Prostate gland (tissue), 2 donors: ENCODE measurements at regions not wholly inside any gene's neighbourhood (a gene's known extent, or its start where the extent isn't known, plus 50 kb on each side); places are given as distances from the start of the nearest gene placed in this dataset.
A peak's percentile ranks its signal among the peaks of the same experiment; 100 is the strongest.

Experiments
- DNase-seq: peaks from one replicate; pipeline ENCODE4 v3.0.0-alpha.2; 2019; ENCODE audit warnings: low spot score
- H3K27ac ChIP-seq, 2 donors: fragments of 200-600 bp; sonication (generic); 2 replicates each; pipeline ENCODE4 v1.5.1; 2017 to 2019
- H3K27me3 ChIP-seq: fragments of 200-600 bp; sonication (generic); replicated peaks from 2 replicates; pipeline ENCODE4 v1.5.1; 2019; ENCODE audit not compliant: insufficient read depth
- H3K36me3 ChIP-seq, 2 donors: fragments of 200-600 bp; sonication (generic); 1 replicate in 1 of 2; 2 replicates in 1 of 2; pipeline versions ENCODE4 v1.5.1 to v1.8.1; 2017 to 2019
- H3K4me1 ChIP-seq: fragments of 200-600 bp; sonication (generic); replicated peaks from 2 replicates; pipeline ENCODE4 v1.5.1; 2019
- H3K4me3 ChIP-seq, 2 donors: fragments of 200-600 bp; sonication (generic); 2 replicates each; pipeline ENCODE4 v1.5.1; 2017 to 2019
- H3K9me3 ChIP-seq: fragments of 200-600 bp; sonication (generic); 2 replicates; pipeline ENCODE4 v1.5.1; 2017
- POLR2A ChIP-seq: fragments of 450-650 bp; IDR thresholded peaks from one replicate; pipeline ENCODE4 v1.6.1; 2016; ENCODE audit warnings: antibody characterized with exemption, mild to moderate bottlenecking
- POLR2AphosphoS5 ChIP-seq: sonication (generic); formaldehyde crosslinking; IDR thresholded peaks from one replicate; pipeline ENCODE4 v1.6.1; 2017; ENCODE audit warnings: antibody characterized with exemption
- WGBS: methylation state at CpG from one replicate; pipeline ENCODE4 v1.1.5; 2018; 5-methylcytosine and 5-hydroxymethylcytosine counted together
- intact Hi-C: fragments of 100-400 bp; cut with DNase I; formaldehyde crosslinking; loops from one replicate; pipeline ENCODE4 v1.14.2; 2022
- TF ChIP-seq, protein P1 (sequence below), 4 experiments: fragments of 200-600 bp in 2 of 4; fragments of 450-650 bp in 2 of 4; sonication (generic) in 2 of 4; IDR thresholded peaks; 1 replicate in 3 of 4; 2 replicates in 1 of 4; pipeline ENCODE4 v1.5.1; 2016 to 2019; ENCODE audit warnings: antibody characterized with exemption in 4 of 4, mild to moderate bottlenecking in 2 of 4, moderate library complexity in 2 of 4

DNA sequence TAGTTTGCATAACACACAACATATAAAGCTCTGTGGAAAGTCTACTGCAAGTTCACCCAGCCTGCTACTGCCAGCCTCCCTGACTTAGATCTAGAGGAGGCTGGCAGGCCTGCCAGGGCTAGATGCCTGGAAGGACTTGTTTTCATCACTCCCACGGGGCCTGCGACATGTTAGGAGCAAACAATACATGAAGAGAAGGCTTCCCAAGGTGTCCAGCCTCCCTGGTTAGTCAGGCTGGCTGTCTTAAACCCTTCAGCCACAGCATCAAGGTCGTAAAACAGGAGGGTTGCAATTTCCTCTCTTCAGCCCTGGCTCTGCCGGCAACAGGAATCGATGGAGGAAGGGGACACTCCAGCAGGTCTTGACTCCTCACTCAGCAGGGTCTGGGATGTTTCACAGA lies 104.5 kb downstream of the NGF start:
- no peak overlapping the region for H3K27ac ChIP-seq
- no peak for TF ChIP-seq POLR2AphosphoS5
- TF ChIP-seq POLR2A, result no peak
- intact Hi-C loops, result no loop called here
- no peaks in the 10 kb centered on the region for H3K4me1 ChIP-seq
- DNase-seq, result no peak
- no peaks in the 10 kb centered on the region for H3K9me3 ChIP-seq
- H3K36me3 ChIP-seq, result no peaks in the 10 kb centered on the region
- no peaks in the 10 kb centered on the region for H3K27me3 ChIP-seq
- 33% methylated on average over 4 of the region's 5 CpGs for WGBS
- H3K4me3 ChIP-seq, result no peak overlapping the region

DNA sequence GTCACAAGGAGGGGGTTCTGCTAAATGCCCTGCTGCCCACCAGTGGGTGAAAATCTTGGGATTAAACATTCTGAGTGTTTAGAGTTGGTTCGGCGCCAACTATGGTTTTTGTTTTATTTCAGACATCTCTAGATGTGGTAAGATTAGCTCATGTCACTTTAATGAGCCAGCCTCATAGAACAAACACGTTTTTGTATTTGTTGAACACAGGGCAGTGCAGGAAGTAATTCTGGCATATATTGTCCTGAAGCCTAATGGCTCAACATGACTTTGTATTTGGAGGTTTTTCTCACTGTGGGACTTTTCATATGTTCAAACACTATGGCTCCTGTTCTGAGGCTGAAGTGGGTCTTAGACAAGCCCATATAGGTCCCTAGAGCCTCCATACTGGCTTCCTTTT lies 107.8 kb downstream of the NGF start:
- DNase-seq, result no peak
- Histone ChIP-seq H3K4me3 (no peak overlapping the region), H3K36me3 (no peaks in the 10 kb centered on the region), H3K27me3 (no peaks in the 10 kb centered on the region), H3K27ac (no peak overlapping the region), H3K9me3 (no peaks in the 10 kb centered on the region), H3K4me1 (no peaks in the 10 kb centered on the region)
- TF ChIP-seq POLR2A (no peak), POLR2AphosphoS5 (no peak)
- TF ChIP-seq, protein P1, sequence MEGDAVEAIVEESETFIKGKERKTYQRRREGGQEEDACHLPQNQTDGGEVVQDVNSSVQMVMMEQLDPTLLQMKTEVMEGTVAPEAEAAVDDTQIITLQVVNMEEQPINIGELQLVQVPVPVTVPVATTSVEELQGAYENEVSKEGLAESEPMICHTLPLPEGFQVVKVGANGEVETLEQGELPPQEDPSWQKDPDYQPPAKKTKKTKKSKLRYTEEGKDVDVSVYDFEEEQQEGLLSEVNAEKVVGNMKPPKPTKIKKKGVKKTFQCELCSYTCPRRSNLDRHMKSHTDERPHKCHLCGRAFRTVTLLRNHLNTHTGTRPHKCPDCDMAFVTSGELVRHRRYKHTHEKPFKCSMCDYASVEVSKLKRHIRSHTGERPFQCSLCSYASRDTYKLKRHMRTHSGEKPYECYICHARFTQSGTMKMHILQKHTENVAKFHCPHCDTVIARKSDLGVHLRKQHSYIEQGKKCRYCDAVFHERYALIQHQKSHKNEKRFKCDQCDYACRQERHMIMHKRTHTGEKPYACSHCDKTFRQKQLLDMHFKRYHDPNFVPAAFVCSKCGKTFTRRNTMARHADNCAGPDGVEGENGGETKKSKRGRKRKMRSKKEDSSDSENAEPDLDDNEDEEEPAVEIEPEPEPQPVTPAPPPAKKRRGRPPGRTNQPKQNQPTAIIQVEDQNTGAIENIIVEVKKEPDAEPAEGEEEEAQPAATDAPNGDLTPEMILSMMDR (IDR thresholded peaks at IDR 0.05), result no peak
- 24% methylated on average over 3 of the region's 3 CpGs for WGBS
- intact Hi-C loops, result no loop called here

GRCh38 chr1:115229016-115229415 lies 109.0 kb downstream of the NGF start:
- intact Hi-C loops, result no loop called here
- DNase-seq, result no peak
- H3K4me1 ChIP-seq, result no peaks in the 10 kb centered on the region
- no peak overlapping the region for H3K27ac ChIP-seq
- no peak overlapping the region for H3K4me3 ChIP-seq
- TF ChIP-seq POLR2A (no peak), POLR2AphosphoS5 (peak; percentile 24)
- no peaks in the 10 kb centered on the region for H3K27me3 ChIP-seq
- no peaks in the 10 kb centered on the region for H3K9me3 ChIP-seq
- no peaks in the 10 kb centered on the region for H3K36me3 ChIP-seq
- WGBS, result 42% methylated on average over 1 of the region's 1 CpG

GRCh38 chr1:115228191-115228590 lies 109.9 kb downstream of the NGF start:
- H3K4me3 ChIP-seq, result no peak overlapping the region
- DNase-seq, result no peak
- intact Hi-C loops, result no loop called here
- no peaks in the 10 kb centered on the region for H3K27me3 ChIP-seq
- no peaks in the 10 kb centered on the region for H3K9me3 ChIP-seq
- WGBS, result 93% methylated on average over 4 of the region's 4 CpGs
- no peaks in the 10 kb centered on the region for H3K36me3 ChIP-seq
- TF ChIP-seq POLR2A (no peak), POLR2AphosphoS5 (no peak)
- TF ChIP-seq, protein P1 (IDR thresholded peaks at IDR 0.05), result no peak
- H3K4me1 ChIP-seq, result no peaks in the 10 kb centered on the region
- H3K27ac ChIP-seq, result no peak overlapping the region

- 91% methylated on average over 8 of the region's 8 CpGs for WGBS
- DNase-seq, result no peak
- no peaks in the 10 kb centered on the region for H3K4me1 ChIP-seq
- H3K36me3 ChIP-seq, result no peaks in the 10 kb centered on the region
- intact Hi-C loops, result no loop called here
- TF ChIP-seq, protein P1 (IDR thresholded peaks at IDR 0.05), result no peak
- TF ChIP-seq POLR2AphosphoS5, result no peak
- TF ChIP-seq POLR2A, result no peak
- no peak overlapping the region for H3K27ac ChIP-seq
- no peaks in the 10 kb centered on the region for H3K27me3 ChIP-seq
- H3K9me3 ChIP-seq, result no peaks in the 10 kb centered on the region
- H3K4me3 ChIP-seq, result no peak overlapping the region
Measured at GRCh38 chr1:115227346-115228082, 110.5 kb downstream of the NGF start.
